Coronary artery (tissue), 2 donors: ENCODE measurements at regions not wholly inside any gene's neighbourhood (a gene's known extent, or its start where the extent isn't known, plus 50 kb on each side); places are given as distances from the start of the nearest gene placed in this dataset.
"Not testable (repeated sequence)": the region's sequence is repeated elsewhere in the genome, so short reads cannot be mapped to it uniquely, and the experiment has no call there.

Experiments
- DNase-seq: peaks from one replicate; pipeline ENCODE4 v3.0.0-alpha.2; 2017; ENCODE audit warnings: low spot score
- H3K27ac ChIP-seq, 2 donors: fragments of 200-600 bp; sonication (generic); one replicate each; pipeline ENCODE4 v1.5.1; 2016 to 2019
- H3K4me3 ChIP-seq: fragments of 200-600 bp; sonication (generic); 2 replicates; pipeline ENCODE4 v1.5.1; 2016; ENCODE audit warnings: mild to moderate bottlenecking, moderate library complexity
- TF ChIP-seq, protein P1 (sequence below): fragments of 200-600 bp; sonication (generic); IDR thresholded peaks from one replicate; pipeline ENCODE4 v1.5.1; 2019; ENCODE audit warnings: antibody characterized with exemption

DNA sequence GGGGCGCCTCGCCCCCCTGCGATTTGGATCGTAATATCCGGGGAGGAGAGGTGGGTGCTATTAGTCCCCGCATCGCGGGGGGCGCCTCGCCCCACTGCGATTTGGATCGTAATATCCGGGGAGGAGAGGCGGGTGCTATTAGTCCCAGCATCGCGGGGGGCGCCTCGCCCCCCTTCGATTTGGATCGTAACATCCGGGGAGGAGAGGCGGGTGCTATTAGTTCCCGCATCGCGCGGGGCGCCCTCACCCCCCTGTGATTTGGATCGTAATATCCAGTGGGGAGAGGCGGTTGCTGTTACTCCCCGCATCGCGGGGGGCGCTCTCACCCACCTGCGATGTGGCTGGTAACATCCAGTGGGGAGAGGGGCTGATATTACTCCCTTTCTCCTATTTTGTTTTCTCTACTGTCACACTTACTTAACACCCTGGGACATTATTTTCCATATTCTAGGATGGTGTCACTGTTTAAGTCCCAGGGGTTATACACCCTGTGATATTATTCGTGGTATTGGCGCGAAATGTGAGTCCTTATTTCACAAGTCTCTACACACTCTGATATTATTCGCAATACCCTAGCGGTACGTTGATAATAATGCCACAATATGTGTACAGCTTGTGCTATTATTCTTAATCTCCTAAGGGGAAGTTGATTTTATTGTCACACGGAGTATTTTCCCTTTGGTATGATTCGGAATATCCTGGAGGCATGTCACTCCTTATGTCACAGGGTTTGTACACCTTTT, 57.8 kb upstream of the ALDH3B2 start:
- H3K4me3 ChIP-seq = no peak overlapping the region
- no peak for DNase-seq
- H3K27ac ChIP-seq = no peak overlapping the region
- TF ChIP-seq, protein P1, sequence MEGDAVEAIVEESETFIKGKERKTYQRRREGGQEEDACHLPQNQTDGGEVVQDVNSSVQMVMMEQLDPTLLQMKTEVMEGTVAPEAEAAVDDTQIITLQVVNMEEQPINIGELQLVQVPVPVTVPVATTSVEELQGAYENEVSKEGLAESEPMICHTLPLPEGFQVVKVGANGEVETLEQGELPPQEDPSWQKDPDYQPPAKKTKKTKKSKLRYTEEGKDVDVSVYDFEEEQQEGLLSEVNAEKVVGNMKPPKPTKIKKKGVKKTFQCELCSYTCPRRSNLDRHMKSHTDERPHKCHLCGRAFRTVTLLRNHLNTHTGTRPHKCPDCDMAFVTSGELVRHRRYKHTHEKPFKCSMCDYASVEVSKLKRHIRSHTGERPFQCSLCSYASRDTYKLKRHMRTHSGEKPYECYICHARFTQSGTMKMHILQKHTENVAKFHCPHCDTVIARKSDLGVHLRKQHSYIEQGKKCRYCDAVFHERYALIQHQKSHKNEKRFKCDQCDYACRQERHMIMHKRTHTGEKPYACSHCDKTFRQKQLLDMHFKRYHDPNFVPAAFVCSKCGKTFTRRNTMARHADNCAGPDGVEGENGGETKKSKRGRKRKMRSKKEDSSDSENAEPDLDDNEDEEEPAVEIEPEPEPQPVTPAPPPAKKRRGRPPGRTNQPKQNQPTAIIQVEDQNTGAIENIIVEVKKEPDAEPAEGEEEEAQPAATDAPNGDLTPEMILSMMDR = no peak

DNA sequence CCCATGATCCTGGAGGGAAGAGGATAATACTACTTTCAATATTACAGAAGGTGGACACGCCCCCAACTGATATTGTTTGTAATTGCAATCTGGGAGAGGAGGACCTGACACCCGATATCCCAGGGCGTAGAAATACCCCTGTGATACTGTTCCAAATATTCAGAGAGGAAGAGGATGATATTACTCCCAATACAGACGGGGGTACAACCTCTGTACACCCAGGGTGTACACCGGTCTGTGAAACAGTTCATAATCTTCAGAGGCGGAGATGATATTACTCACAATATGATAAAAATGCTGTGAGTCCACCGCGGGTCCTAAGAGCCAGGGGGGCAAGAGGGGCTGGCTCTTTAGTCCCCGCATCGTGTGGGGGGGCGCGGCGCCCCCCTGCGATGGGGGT, 57.2 kb upstream of the ALDH3B2 start:
- H3K4me3 ChIP-seq = no peak overlapping the region
- H3K27ac ChIP-seq = no peak overlapping the region
- no peak for DNase-seq
- TF ChIP-seq, protein P1 = no peak

DNA sequence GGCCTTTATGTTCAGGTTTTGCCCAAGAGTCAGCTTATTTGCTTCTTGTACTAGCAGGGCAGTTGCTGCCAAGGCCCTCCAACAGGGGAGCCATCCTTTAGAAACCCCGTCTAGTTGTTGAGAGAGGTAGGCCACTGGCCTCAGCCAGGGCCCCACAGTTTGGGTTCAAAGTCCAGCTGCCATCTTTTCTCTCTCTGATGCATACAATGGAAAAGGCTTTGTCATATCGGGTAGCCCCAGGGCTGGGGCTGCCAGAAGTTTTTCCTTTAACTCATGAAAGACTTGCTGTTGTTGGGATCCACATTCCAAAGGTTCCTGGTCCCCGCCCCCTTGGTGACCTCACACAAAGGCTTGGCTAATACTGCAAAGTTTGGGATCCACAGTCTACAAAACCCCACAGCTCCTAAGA, 53.7 kb upstream of the ALDH3B2 start:
- not testable (repeated sequence) for H3K4me3 ChIP-seq, H3K27ac ChIP-seq, DNase-seq

DNA sequence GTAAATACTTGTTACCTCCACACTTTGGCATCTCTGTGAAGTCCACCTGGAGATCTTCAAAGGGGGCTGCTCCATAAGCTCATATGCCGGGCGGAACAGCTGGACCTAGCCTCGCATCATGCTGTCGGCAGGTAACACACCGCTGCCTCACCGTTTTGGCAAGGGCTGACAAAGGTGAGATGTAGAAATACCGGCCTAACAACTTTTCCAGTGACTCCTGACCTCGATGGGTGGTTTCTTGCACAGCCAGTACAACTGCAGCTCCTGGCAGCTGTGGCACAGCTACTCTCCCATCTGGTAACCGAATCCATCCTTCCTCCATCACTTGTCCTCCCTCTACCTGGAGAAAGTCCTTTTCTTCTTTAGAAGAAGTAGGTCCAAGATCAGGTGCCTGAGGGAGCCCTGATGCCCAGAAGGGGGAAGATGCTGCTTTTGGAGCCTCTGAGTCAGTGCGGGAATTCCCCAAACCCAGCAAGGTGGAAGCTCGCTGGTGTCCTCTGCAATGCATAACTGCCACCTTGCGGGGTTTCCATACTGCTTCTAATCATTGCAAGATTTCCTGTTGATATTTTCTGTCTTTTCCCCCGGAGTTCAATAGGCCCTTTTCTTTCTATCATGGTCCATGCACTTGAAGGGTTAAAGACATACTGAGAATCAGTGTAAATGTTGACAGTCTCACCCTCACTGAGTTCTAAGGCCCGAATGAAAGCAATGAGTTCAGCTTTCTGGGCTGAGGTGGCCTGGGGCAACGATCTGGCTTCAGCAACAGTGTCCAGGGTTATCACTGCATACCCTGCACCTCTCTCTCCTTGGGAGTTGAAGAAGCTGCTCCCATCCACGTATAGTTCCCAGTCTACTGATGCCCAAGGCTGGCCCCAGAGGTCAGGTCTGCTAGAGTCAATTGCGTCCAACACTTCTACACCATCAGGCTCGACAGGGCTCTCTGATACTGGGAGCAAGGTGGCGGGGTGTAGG, 52.9 kb upstream of the ALDH3B2 start:
- H3K4me3 ChIP-seq, DNase-seq, H3K27ac ChIP-seq: not testable (repeated sequence)
